Colonic mucosa (tissue), 4 donors: ENCODE measurements at regions not wholly inside any gene's neighbourhood (a gene's known extent, or its start where the extent isn't known, plus 50 kb on each side); places are given as distances from the start of the nearest gene placed in this dataset.

ENCODE experiments used
- DNase-seq: peaks from one replicate; pipeline ENCODE4 v3.0.0-alpha.2; 2020
- H3K27ac ChIP-seq: fragments of 200-600 bp; one replicate; pipeline ENCODE4 v1.8.0; 2021
- H3K27me3 ChIP-seq: fragments of 200-600 bp; one replicate; pipeline ENCODE4 v1.8.0; 2021
- H3K36me3 ChIP-seq: fragments of 200-600 bp; one replicate; pipeline ENCODE4 v1.8.0; 2021
- H3K4me1 ChIP-seq: fragments of 200-600 bp; one replicate; pipeline ENCODE4 v1.8.0; 2021; ENCODE audit warnings: mild to moderate bottlenecking
- H3K4me3 ChIP-seq: fragments of 200-600 bp; one replicate; pipeline ENCODE4 v1.8.0; 2021
- H3K9ac ChIP-seq, 2 donors: one replicate each; pipeline ENCODE4 v1.7.0; 2013; ENCODE audit warnings: control low read depth in 2 of 2, low read depth in 2 of 2, low read length in 2 of 2
- H3K9me3 ChIP-seq: fragments of 200-600 bp; one replicate; pipeline ENCODE4 v1.8.0; 2021
- CTCF ChIP-seq: fragments of 200-600 bp; IDR thresholded peaks from one replicate; pipeline ENCODE4 v1.8.0; 2022; ENCODE audit warnings: antibody characterized with exemption, mild to moderate bottlenecking
- intact Hi-C: fragments of 100-400 bp; cut with DNase I; formaldehyde crosslinking; loops from one replicate; pipeline ENCODE4 v1.14.1; 2022
- donor health status: healthy.
- donor health status: DM: no; HTN: no; CAD: no.
- donor health status: DM: no; HTN: no; CAD: no.

GRCh38 chr6:34618430-34619182 is 62.5 kb upstream of the SPDEF start:
- no peaks in the 10 kb centered on the region for H3K4me1 ChIP-seq
- no peaks in the 10 kb centered on the region for H3K9me3 ChIP-seq
- no peak overlapping the region for H3K9ac ChIP-seq
- H3K36me3 ChIP-seq: no peaks in the 10 kb centered on the region
- intact Hi-C loops: no loop called here
- no peak overlapping the region for H3K27ac ChIP-seq
- no peak overlapping the region for H3K4me3 ChIP-seq
- H3K27me3 ChIP-seq: no peaks in the 10 kb centered on the region
- no peak for TF ChIP-seq CTCF
- no peak for DNase-seq

- no peak for TF ChIP-seq CTCF
- H3K4me3 ChIP-seq: no peak overlapping the region
- H3K27ac ChIP-seq: no peak overlapping the region
- no peak for DNase-seq
- intact Hi-C loops: no loop called here
- H3K9ac ChIP-seq: no peak overlapping the region
- no peaks in the 10 kb centered on the region for H3K4me1 ChIP-seq
- H3K27me3 ChIP-seq: no peaks in the 10 kb centered on the region
- H3K9me3 ChIP-seq: no peaks in the 10 kb centered on the region
- no peaks in the 10 kb centered on the region for H3K36me3 ChIP-seq
These were observed 61.1 kb upstream of the SPDEF start for GRCh38 chr6:34617231-34617630.

- no peak for TF ChIP-seq CTCF
- Histone ChIP-seq H3K9me3 (no peaks in the 10 kb centered on the region), H3K4me1 (no peaks in the 10 kb centered on the region), H3K9ac (no peak overlapping the region), H3K27me3 (no peaks in the 10 kb centered on the region), H3K36me3 (no peaks in the 10 kb centered on the region), H3K27ac (no peak overlapping the region), H3K4me3 (no peak overlapping the region)
- intact Hi-C loops: no loop called here
- no peak for DNase-seq
These were observed 60.1 kb upstream of the SPDEF start for GRCh38 chr6:34616227-34616585.

- Histone ChIP-seq H3K9ac (no peak overlapping the region), H3K36me3 (no peaks in the 10 kb centered on the region), H3K4me3 (no peak overlapping the region), H3K27ac (no peak overlapping the region), H3K27me3 (no peaks in the 10 kb centered on the region), H3K9me3 (no peaks in the 10 kb centered on the region), H3K4me1 (no peaks in the 10 kb centered on the region)
- DNase-seq: no peak
- intact Hi-C loops: no loop called here
- no peak for TF ChIP-seq CTCF
These were observed 59.6 kb upstream of the SPDEF start for GRCh38 chr6:34615574-34616226.

GRCh38 chr6:34610819-34611477 is 54.8 kb upstream of the SPDEF start:
- H3K9me3 ChIP-seq: no peaks in the 10 kb centered on the region
- H3K9ac ChIP-seq: no peak overlapping the region
- no peaks in the 10 kb centered on the region for H3K36me3 ChIP-seq
- DNase-seq: no peak
- TF ChIP-seq CTCF: no peak
- H3K4me3 ChIP-seq: no peak overlapping the region
- intact Hi-C loops: no loop called here
- H3K4me1 ChIP-seq: no peaks in the 10 kb centered on the region
- H3K27me3 ChIP-seq: no peaks in the 10 kb centered on the region
- no peak overlapping the region for H3K27ac ChIP-seq
